GM18907 (cell line): ENCODE measurements at regions not wholly inside any gene's neighbourhood (a gene's known extent, or its start where the extent isn't known, plus 50 kb on each side); places are given as distances from the start of the nearest gene placed in this dataset.
"Not testable (repeated sequence)": the region's sequence is repeated elsewhere in the genome, so short reads cannot be mapped to it uniquely, and the experiment has no call there.

Experiments
- ATAC-seq: cut with Tn5 transposase; IDR thresholded peaks from one replicate; pipeline ENCODE4 v1.9.1; 2021; ENCODE audit warnings: mild to moderate bottlenecking, moderate library complexity; ENCODE audit not compliant: unreplicated experiment

- no peak for ATAC-seq
Observed at GRCh38 chr1:221601166-221601565, 140.7 kb downstream of the DUSP10 start.

- ATAC-seq, result no peak
Observed at GRCh38 chr1:221602830-221603229, 139.1 kb downstream of the DUSP10 start.

GRCh38 chr1:221604390-221604789 lies 137.5 kb downstream of the DUSP10 start:
- not testable (repeated sequence) for ATAC-seq

- ATAC-seq, result no peak
Observed at GRCh38 chr1:221604948-221605347, 136.9 kb downstream of the DUSP10 start.

- no peak for ATAC-seq
Observed at GRCh38 chr1:221605569-221605968, 136.3 kb downstream of the DUSP10 start.

- no peak for ATAC-seq
Observed at GRCh38 chr1:221606256-221606655, 135.6 kb downstream of the DUSP10 start.

GRCh38 chr1:221608835-221609320 lies 133.0 kb downstream of the DUSP10 start:
- no peak for ATAC-seq

- no peak for ATAC-seq
Observed at GRCh38 chr1:221611656-221612046, 130.2 kb downstream of the DUSP10 start.

GRCh38 chr1:221612047-221612777 lies 129.7 kb downstream of the DUSP10 start:
- ATAC-seq, result no peak

GRCh38 chr1:221620437-221621384 lies 121.2 kb downstream of the DUSP10 start:
- ATAC-seq, result no peak

GRCh38 chr1:221621683-221622082 lies 120.2 kb downstream of the DUSP10 start:
- ATAC-seq, result no peak

GRCh38 chr1:221622389-221622788 lies 119.5 kb downstream of the DUSP10 start:
- no peak for ATAC-seq

GRCh38 chr1:221625026-221625425 lies 116.9 kb downstream of the DUSP10 start:
- no peak for ATAC-seq

- no peak for ATAC-seq
Observed at GRCh38 chr1:221626041-221626440, 115.8 kb downstream of the DUSP10 start.

GRCh38 chr1:221630236-221630635 lies 111.7 kb downstream of the DUSP10 start:
- ATAC-seq, result no peak

GRCh38 chr1:221631556-221631955 lies 110.3 kb downstream of the DUSP10 start:
- no peak for ATAC-seq

- no peak for ATAC-seq
Observed at GRCh38 chr1:221632072-221632471, 109.8 kb downstream of the DUSP10 start.

- no peak for ATAC-seq
Observed at GRCh38 chr1:221633841-221634409, 108.0 kb downstream of the DUSP10 start.

GRCh38 chr1:221634606-221635005 lies 107.3 kb downstream of the DUSP10 start:
- no peak for ATAC-seq

GRCh38 chr1:221635305-221635704 lies 106.6 kb downstream of the DUSP10 start:
- no peak for ATAC-seq

GRCh38 chr1:221636096-221636495 lies 105.8 kb downstream of the DUSP10 start:
- no peak for ATAC-seq
